H1 (cell line): ENCODE measurements at regions not wholly inside any gene's neighbourhood (a gene's known extent, or its start where the extent isn't known, plus 50 kb on each side); places are given as distances from the start of the nearest gene placed in this dataset.

Experiments used
- BCL11A ChIP-seq, 2 experiments: IDR thresholded peaks; one replicate each; pipeline ENCODE4 v1.6.1; 2011; ENCODE audit warnings: low read depth in 2 of 2, low read length in 2 of 2, mild to moderate bottlenecking in 2 of 2
- CHD7 ChIP-seq: fragments of 300-600 bp; sonication (generic); IDR thresholded peaks from 2 replicates; pipeline ENCODE4 v1.7.1; 2012; ENCODE audit warnings: low read length, moderate library complexity, mild to moderate bottlenecking, inconsistent platforms; ENCODE audit not compliant: insufficient replicate concordance
- FOSL1 ChIP-seq: IDR thresholded peaks from 2 replicates; pipeline ENCODE4 v1.6.1; 2011; ENCODE audit warnings: mild to moderate bottlenecking, low read depth, low read length, moderate library complexity; ENCODE audit not compliant: insufficient read depth
- GABPA ChIP-seq: IDR thresholded peaks from 2 replicates; pipeline ENCODE4 v1.6.1; 2011; ENCODE audit warnings: mild to moderate bottlenecking, low read length, moderate library complexity, borderline replicate concordance; ENCODE audit not compliant: insufficient read depth
- RBBP5 ChIP-seq: IDR thresholded peaks from 2 replicates; pipeline ENCODE4 v1.7.1; 2012; ENCODE audit warnings: low read depth, mild to moderate bottlenecking, inconsistent platforms, low read length, moderate library complexity, borderline replicate concordance
- SIN3A ChIP-seq, 2 experiments: IDR thresholded peaks in 1 of 2; conservative IDR thresholded peaks in 1 of 2; 2 replicates each; pipeline ENCODE4 v1.6.1; 2011 to 2012; ENCODE audit warnings: low read length in 2 of 2, improper control_type of control experiment in 1 of 2, low read depth in 1 of 2, mild to moderate bottlenecking in 1 of 2
- TAF7 ChIP-seq: optimal IDR thresholded peaks from 2 replicates; pipeline ENCODE3; 2011; ENCODE audit warnings: low read depth, mild to moderate bottlenecking, inconsistent platforms, low read length, moderate library complexity, borderline replicate concordance

- TF ChIP-seq CHD7 = no peak
- TF ChIP-seq FOSL1 = no peak
- no peak for TF ChIP-seq RBBP5
- TF ChIP-seq GABPA = no peak
- no peak for TF ChIP-seq SIN3A (conservative IDR thresholded peaks at IDR 0.05 in 1 of 2, IDR thresholded peaks at IDR 0.05 in 1 of 2; ENCODE audit: low read depth in 1 of 2, low read length in 2 of 2)
- no peak for TF ChIP-seq TAF7
- no peak for TF ChIP-seq BCL11A (IDR thresholded peaks at IDR 0.05; ENCODE audit: low read depth in 2 of 2, low read length in 2 of 2)
- TF ChIP-seq, all 59 proteins: peak for 0
These were observed 720.2 kb downstream of the LTN1 start (continued) for GRCh38 chr21:28272272-28272992.
